GM18861 (cell line): ENCODE measurements at regions not wholly inside any gene's neighbourhood (a gene's known extent, or its start where the extent isn't known, plus 50 kb on each side); places are given as distances from the start of the nearest gene placed in this dataset.
"Not testable (repeated sequence)": the region's sequence is repeated elsewhere in the genome, so short reads cannot be mapped to it uniquely, and the experiment has no call there.

Source experiments
- ATAC-seq: cut with Tn5 transposase; IDR thresholded peaks from one replicate; pipeline ENCODE4 v1.9.1; 2021; ENCODE audit not compliant: unreplicated experiment

- ATAC-seq = no peak
Measured at GRCh38 chr2:114252713-114253112, 189.7 kb upstream of the DPP10 start.

DNA sequence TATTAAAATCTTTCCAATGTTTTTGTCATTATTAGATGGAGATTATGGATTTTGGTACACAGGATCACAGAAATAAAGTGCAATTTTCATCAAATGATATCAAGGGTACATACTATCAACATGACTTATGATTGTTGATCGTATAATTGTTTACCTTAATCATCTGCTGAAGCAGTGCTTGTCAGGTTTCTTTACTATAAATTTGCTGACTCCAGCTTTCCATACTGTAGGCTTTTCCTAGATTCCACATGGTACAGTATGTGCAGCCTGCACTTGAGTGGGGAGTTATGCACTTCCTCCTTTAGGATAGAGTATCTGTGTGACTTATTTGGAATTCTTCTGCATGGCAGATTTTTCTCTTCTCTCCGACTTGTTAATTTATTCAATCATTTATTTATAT is 187.6 kb upstream of the DPP10 start:
- ATAC-seq = no peak

DNA sequence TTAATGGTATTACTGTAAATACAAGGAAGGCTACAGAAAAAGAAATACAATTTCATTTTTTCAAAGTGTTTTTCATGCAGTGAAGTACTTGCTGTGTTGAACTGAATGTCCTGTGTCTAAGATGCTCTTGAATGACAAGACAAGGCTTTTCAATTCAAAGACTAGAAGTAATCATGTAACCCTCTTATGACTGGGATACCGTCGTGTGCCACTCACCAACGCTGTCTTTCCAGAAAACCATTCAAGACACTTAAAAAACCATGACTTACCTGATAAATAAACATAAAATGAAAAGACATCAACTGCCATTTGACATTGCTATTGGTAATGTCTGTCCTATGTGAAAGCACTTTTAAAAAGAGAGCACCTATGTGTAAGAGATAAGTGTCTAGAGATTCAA is 183.1 kb upstream of the DPP10 start:
- ATAC-seq = no peak

DNA sequence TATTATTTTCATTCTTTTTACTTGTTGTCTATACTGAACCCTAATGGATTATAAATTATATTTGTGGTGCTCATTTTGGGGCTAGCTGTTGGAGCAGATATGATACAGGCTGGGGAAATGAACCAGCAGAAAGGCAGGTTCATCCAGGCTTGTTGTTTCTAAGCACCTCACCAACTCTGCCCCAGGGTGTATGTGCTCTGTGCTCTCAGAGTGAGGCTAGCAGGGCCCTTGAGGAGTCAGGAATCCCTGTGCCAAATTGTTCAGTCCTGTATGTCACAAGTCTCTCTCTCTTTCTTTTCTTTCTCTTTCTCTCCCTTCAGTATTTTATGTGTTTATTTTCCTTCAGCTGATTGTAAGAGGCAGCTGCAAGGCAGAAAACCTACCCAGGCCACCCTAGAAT is 181.1 kb upstream of the DPP10 start:
- ATAC-seq = no peak

DNA sequence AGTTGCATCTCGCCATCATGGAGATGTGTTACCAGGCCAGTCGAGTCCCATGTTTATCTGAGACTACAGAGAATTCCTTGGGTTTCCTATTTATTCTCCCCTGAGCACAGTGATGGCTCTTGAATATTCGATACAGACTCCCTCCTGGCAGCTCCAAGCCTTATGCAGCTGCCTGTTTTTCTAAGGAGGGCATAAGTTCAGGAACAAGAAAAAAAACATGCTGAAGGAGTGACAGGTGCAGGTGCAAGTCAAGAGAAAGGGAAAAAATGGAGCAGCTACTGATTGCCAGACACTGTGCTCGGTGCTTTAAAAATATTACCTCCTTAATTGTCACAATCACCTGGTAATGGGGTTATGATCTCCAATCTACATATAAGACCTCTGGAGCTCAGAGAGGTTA is 177.2 kb upstream of the DPP10 start:
- no peak for ATAC-seq

DNA sequence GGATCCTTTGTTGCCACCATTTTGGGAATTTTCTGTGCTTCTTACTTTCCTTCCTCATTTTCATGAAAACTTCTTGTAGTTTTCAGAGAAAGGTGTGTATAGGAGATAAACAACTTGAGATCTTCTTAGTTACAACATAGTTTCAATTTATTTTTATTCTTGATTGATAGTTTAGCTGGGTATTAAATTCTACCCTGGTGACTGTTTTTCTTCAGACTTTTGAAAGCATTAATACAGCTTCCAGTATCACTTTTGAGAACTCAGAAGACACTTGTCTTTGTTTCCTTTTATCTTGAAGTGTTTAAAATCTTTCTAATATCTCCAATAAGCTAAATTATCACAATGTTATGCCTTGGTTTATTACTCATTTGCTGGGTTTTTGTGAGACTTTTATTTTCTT is 167.5 kb upstream of the DPP10 start:
- no peak for ATAC-seq

- no peak for ATAC-seq
Measured at GRCh38 chr2:114281188-114281587, 161.3 kb upstream of the DPP10 start.

DNA sequence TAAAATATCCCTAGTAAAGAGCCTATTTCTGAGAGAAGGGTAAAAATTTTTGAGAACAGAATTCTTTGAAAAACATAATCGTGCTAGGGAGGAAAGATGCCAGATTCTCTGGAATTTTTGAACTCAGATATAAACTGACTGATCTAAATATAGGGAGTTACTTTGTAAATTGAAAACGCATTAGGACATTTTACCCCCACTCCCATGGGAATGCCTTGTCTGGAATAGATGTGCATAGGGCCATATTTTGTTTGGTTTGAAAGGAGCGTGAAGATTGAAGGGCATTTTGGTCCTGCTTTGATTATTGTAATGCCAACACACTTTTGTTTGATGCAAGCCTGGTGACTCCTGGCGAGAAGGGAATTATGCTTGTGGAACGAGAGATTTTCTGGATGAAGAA is 158.7 kb upstream of the DPP10 start:
- ATAC-seq = no peak

DNA sequence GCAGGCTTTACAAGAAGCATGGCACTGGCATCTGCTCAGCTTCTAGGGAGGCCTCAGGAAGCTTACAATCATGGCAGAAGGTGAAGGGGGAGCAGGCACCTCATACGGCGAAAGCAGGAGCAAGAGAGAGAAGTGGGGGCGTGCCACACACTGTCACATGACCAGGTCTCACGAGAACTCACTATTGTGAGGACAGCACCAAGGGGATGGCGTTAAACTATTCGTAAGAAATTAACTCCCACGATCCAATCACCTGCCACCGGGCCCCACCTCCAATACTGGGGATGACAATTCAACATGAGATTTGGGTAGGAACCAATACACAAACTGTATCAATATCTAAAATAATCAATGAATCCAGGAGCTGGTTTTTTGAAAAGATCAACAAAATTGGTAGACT is 156.0 kb upstream of the DPP10 start:
- ATAC-seq = no peak

- ATAC-seq = no peak
Measured at GRCh38 chr2:114293355-114293754, 149.1 kb upstream of the DPP10 start.

DNA sequence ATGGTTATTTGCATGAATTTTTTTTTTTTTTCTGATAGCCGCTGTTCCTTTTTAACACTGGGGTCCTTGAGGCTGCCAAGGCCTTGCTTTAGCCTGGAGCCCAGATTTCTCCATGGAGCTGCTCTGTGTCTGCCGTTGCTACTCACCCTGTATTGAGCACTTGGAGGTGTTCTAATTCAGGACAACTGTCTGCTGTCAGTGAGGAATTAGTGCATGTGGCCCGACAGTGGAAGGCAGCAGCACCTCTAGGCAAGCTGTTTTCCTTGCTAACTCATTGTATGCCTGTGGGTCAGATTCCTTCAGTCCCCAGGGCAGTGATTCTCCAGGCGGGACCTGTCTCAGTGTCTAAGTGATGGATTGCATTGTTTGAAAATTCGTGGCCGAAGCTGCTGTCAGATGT is 147.7 kb upstream of the DPP10 start:
- no peak for ATAC-seq

DNA sequence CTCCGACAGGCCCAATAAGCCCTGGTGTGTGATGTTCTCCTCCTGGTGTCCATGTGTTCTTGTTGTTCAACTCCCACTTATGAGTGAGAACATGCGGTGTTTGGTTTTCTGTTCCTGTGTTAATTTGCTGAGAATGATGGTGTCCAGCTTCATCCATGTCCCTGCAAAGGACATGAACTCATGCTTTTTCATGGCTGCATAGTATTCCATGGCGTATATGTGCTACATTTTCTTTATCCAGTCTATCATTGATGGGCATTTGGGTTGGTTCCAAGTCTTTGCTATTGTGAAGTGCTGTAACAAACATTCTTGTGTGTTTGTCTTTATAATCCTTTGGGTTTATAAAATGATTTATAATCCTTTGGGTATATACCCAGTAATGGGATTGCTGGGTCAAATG is 142.1 kb upstream of the DPP10 start:
- not testable (repeated sequence) for ATAC-seq

GRCh38 chr2:114316532-114317300 is 125.7 kb upstream of the DPP10 start:
- no peak for ATAC-seq

DNA sequence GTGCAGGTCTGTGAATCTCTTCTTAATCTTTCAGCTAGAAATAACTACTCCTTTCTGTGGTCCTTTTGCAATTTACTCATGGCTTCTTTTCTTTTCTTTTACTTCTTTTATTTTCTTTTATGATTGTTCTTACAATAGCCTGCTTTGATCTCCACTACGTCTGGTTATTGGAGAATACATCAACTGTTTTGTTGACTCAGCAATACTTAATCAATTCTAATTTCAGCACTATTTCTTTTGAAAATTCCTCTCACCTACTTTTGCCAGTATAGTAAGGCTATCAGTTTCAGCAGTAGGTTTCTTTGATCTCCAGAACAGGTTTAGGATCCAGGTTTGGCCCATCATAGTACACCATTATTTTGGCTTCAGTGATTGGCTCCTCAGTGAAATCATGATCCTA is 111.8 kb upstream of the DPP10 start:
- ATAC-seq = no peak

GRCh38 chr2:114331934-114332333 is 110.5 kb upstream of the DPP10 start:
- no peak for ATAC-seq

DNA sequence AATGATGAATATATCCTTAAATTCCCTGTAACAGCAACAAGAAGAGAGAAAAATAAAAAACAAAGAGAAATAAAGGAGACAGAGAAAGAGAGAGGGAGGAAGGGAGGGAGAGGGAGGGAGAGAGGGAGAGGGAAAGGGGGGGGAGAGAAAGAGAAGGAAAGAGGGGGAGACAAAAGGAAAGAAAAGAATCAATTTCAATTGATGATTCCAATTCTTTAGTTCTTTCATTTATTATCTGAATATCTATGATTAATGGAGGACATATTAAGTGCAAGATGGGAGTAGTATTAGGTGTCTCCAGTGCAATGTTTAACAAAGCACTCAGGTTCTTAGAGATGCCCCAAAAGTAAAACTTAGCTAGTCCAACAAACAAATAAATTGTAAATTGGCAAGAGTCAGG is 97.2 kb upstream of the DPP10 start:
- no peak for ATAC-seq

DNA sequence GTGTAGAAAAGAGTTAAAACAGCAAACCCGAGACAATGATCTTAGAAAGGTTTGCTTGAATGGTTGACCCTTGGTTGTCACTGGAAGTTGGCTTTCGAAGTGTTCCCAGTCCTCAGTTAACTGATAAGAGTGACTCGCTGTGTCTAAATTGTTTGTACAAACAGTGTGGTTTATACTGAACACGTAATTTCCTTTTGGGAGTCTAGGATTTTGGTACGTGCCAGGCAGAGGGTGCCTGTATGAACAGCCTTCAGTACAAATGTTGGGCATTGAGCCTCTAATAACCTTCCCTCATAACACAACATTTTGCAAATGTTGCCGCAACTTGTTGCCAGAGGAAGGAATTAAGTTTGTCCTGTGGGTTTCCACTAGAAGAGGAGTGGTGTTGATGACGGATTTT is 95.8 kb upstream of the DPP10 start:
- ATAC-seq = no peak

- ATAC-seq = no peak
Measured at GRCh38 chr2:114350186-114350725, 92.2 kb upstream of the DPP10 start.

GRCh38 chr2:114352988-114353387 is 89.5 kb upstream of the DPP10 start:
- no peak for ATAC-seq

- ATAC-seq = no peak
Measured at GRCh38 chr2:114354199-114354598, 88.2 kb upstream of the DPP10 start.

DNA sequence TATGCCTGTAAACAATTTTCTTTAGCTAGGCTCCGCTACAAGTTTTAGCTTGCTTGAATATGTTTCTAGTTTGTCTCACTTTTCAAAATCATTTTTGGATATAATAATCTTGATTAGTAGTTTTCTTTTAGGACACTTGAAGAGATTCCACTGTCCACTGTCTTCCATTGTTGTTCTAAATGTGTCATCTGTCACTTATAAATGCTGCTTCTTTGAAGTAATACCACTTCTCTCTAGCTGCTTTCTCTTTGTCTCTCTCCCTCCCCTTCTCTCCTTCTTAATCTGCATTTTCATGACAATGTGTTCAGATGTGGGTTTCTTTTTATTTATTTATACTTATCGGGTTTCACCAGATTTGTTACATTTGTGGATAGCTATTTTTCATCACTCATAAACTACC is 73.7 kb upstream of the DPP10 start:
- no peak for ATAC-seq

DNA sequence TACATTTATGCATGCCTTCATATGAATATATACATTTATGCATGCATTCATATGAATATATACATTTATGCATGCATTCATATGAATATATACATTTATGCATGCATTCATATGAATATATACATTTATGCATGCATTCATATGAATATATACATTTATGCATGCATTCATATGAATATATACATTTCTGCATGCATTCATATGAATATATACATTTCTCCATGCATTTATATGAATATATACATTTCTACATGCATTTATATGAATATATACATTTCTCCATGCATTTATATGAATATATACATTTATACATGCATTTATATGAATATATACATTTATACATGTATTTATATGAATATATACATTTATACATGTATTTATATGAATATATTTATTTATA is 70.7 kb upstream of the DPP10 start:
- ATAC-seq = not testable (repeated sequence)

- ATAC-seq = no peak
Measured at GRCh38 chr2:114373591-114373990, 68.8 kb upstream of the DPP10 start.
